AML-193 (cell line): ENCODE measurements at regions not wholly inside any gene's neighbourhood (a gene's known extent, or its start where the extent isn't known, plus 50 kb on each side); places are given as distances from the start of the nearest gene placed in this dataset.
"Not testable (repeated sequence)": the region's sequence is repeated elsewhere in the genome, so short reads cannot be mapped to it uniquely, and the experiment has no call there.

Source experiments
- DNase-seq, 2 experiments: peaks; one replicate each; lab custom pipeline; 2025; lab: John Stamatoyannopoulos, UW

GRCh38 chr6:169101036-169101805 lies 152.4 kb downstream of the THBS2 start:
- DNase-seq = no peak

- no peak for DNase-seq
Observed at GRCh38 chr6:169099411-169100202, 154.0 kb downstream of the THBS2 start.

GRCh38 chr6:169098651-169099050 lies 155.0 kb downstream of the THBS2 start:
- DNase-seq = not testable (repeated sequence)

- no peak for DNase-seq
Observed at GRCh38 chr6:169098116-169098515, 155.5 kb downstream of the THBS2 start.

GRCh38 chr6:169097381-169097959 lies 156.2 kb downstream of the THBS2 start:
- DNase-seq = no peak

- DNase-seq = no peak
Observed at GRCh38 chr6:169096388-169096787, 157.3 kb downstream of the THBS2 start.

GRCh38 chr6:169095153-169095552 lies 158.5 kb downstream of the THBS2 start:
- DNase-seq = no peak

GRCh38 chr6:169094552-169094950 lies 159.1 kb downstream of the THBS2 start:
- no peak for DNase-seq

- DNase-seq = no peak
Observed at GRCh38 chr6:169093770-169094551, 159.7 kb downstream of the THBS2 start.

GRCh38 chr6:169093066-169093723 lies 160.5 kb downstream of the THBS2 start:
- no peak for DNase-seq

- DNase-seq = no peak
Observed at GRCh38 chr6:169092375-169092774, 161.3 kb downstream of the THBS2 start.

GRCh38 chr6:169090514-169091127 lies 163.0 kb downstream of the THBS2 start:
- not testable (repeated sequence) for DNase-seq

- DNase-seq = no peak
Observed at GRCh38 chr6:169088762-169089161, 164.9 kb downstream of the THBS2 start.

GRCh38 chr6:169087443-169088041 lies 166.1 kb downstream of the THBS2 start:
- DNase-seq = no peak

GRCh38 chr6:169086616-169087015 lies 167.0 kb downstream of the THBS2 start:
- DNase-seq = not testable (repeated sequence)

GRCh38 chr6:169086020-169086419 lies 167.6 kb downstream of the THBS2 start:
- no peak for DNase-seq

GRCh38 chr6:169085466-169085865 lies 168.2 kb downstream of the THBS2 start:
- DNase-seq = no peak

- not testable (repeated sequence) for DNase-seq
Observed at GRCh38 chr6:169084557-169084956, 169.1 kb downstream of the THBS2 start.

GRCh38 chr6:169084067-169084466 lies 169.6 kb downstream of the THBS2 start:
- DNase-seq = no peak

GRCh38 chr6:169083508-169083874 lies 170.2 kb downstream of the THBS2 start:
- DNase-seq = no peak
